Liver (tissue), 8 donors: ENCODE measurements at regions not wholly inside any gene's neighbourhood (a gene's known extent, or its start where the extent isn't known, plus 50 kb on each side); places are given as distances from the start of the nearest gene placed in this dataset.

Experiments
- DNase-seq: peaks from one replicate; pipeline ENCODE4 v3.0.0-alpha.2; 2017; ENCODE audit warnings: low spot score
- H3K27ac ChIP-seq, 2 donors: one replicate each; pipeline ENCODE4 v1.7.0; 2013; ENCODE audit warnings: inconsistent platforms in 2 of 2, low read length in 2 of 2, control low read depth in 1 of 2, low read depth in 1 of 2, mild to moderate bottlenecking in 1 of 2
- H3K27me3 ChIP-seq, 4 donors: one replicate each; pipeline versions ENCODE4 v1.6.1 to v1.7.0; 2013; ENCODE audit warnings: low read length in 3 of 4, inconsistent platforms in 1 of 4, mild to moderate bottlenecking in 1 of 4, moderate library complexity in 1 of 4; ENCODE audit not compliant: control insufficient read depth in 4 of 4, insufficient read depth in 4 of 4
- H3K36me3 ChIP-seq, 4 donors: one replicate each; pipeline versions ENCODE4 v1.6.1 to v1.7.0; 2013; ENCODE audit warnings: low read length in 3 of 4, mild to moderate bottlenecking in 3 of 4, low read depth in 1 of 4, moderate library complexity in 1 of 4; ENCODE audit not compliant: control insufficient read depth in 4 of 4, insufficient read depth in 3 of 4
- H3K4me1 ChIP-seq, 4 donors: one replicate each; pipeline versions ENCODE4 v1.6.1 to v1.7.0; 2013; ENCODE audit warnings: low read length in 3 of 4, mild to moderate bottlenecking in 3 of 4, moderate library complexity in 1 of 4; ENCODE audit not compliant: control insufficient read depth in 4 of 4, insufficient read depth in 4 of 4
- H3K4me3 ChIP-seq, 3 donors: one replicate each; pipeline versions ENCODE4 v1.6.1 to v1.7.0; 2013; ENCODE audit warnings: low read length in 3 of 3, control low read depth in 1 of 3, low read depth in 1 of 3, mild to moderate bottlenecking in 1 of 3
- H3K9ac ChIP-seq, 2 donors: one replicate each; pipeline ENCODE4 v1.7.0; 2013; ENCODE audit warnings: low read length in 2 of 2, mild to moderate bottlenecking in 2 of 2, moderate library complexity in 2 of 2, control low read depth in 1 of 2, low read depth in 1 of 2
- H3K9me3 ChIP-seq, 4 donors: one replicate each; pipeline versions ENCODE4 v1.6.1 to v1.7.0; 2013; ENCODE audit warnings: low read length in 3 of 4; ENCODE audit not compliant: control insufficient read depth in 4 of 4
- CTCF ChIP-seq: fragments of 150-350 bp; IDR thresholded peaks from 2 replicates; pipeline ENCODE4 v1.5.1; 2017; ENCODE audit warnings: improper control_type of control experiment, low read depth, low read length; ENCODE audit not compliant: missing input control
- EGR1 ChIP-seq, 2 donors: IDR thresholded peaks; 2 replicates each; pipeline ENCODE4 v1.6.1; 2016 to 2018; ENCODE audit warnings: antibody characterized with exemption in 2 of 2, low read depth in 2 of 2
- FOXA1 ChIP-seq: IDR thresholded peaks from 2 replicates; pipeline ENCODE4 v1.6.1; 2016; ENCODE audit warnings: antibody characterized with exemption
- FOXA2 ChIP-seq: IDR thresholded peaks from 2 replicates; pipeline ENCODE4 v1.6.1; 2016; ENCODE audit warnings: antibody characterized with exemption
- GABPA ChIP-seq, 2 donors: IDR thresholded peaks in 1 of 2; conservative IDR thresholded peaks in 1 of 2; 2 replicates each; pipeline ENCODE4 v1.6.1; 2016; ENCODE audit warnings: antibody characterized with exemption in 2 of 2, mild to moderate bottlenecking in 1 of 2, moderate library complexity in 1 of 2
- HNF4A ChIP-seq, 2 donors: conservative IDR thresholded peaks; 2 replicates each; pipeline ENCODE4 v1.6.1; 2016; ENCODE audit warnings: antibody characterized with exemption in 2 of 2, mild to moderate bottlenecking in 2 of 2
- HNF4G ChIP-seq: IDR thresholded peaks from 2 replicates; pipeline ENCODE4 v1.6.1; 2016; ENCODE audit warnings: antibody characterized with exemption
- JUND ChIP-seq, 2 donors: IDR thresholded peaks; 2 replicates each; pipeline ENCODE4 v1.6.1; 2016; ENCODE audit warnings: antibody characterized with exemption in 2 of 2
- NR2F2 ChIP-seq: IDR thresholded peaks from 2 replicates; pipeline ENCODE4 v1.6.1; 2016; ENCODE audit warnings: antibody characterized with exemption
- RAD21 ChIP-seq, 2 donors: IDR thresholded peaks; 2 replicates each; pipeline ENCODE4 v1.6.1; 2016; ENCODE audit warnings: antibody characterized with exemption in 2 of 2, mild to moderate bottlenecking in 2 of 2
- RXRA ChIP-seq, 2 donors: IDR thresholded peaks; 2 replicates each; pipeline ENCODE4 v1.6.1; 2017 to 2018; ENCODE audit warnings: antibody characterized with exemption in 2 of 2, mild to moderate bottlenecking in 1 of 2
- SP1 ChIP-seq: IDR thresholded peaks from 2 replicates; pipeline ENCODE4 v1.6.1; 2018; ENCODE audit warnings: antibody characterized with exemption, mild to moderate bottlenecking
- TAF1 ChIP-seq: conservative IDR thresholded peaks from 2 replicates; pipeline ENCODE4 v1.6.1; 2016; ENCODE audit warnings: antibody characterized with exemption, mild to moderate bottlenecking
- YY1 ChIP-seq: IDR thresholded peaks from 2 replicates; pipeline ENCODE4 v1.6.1; 2016; ENCODE audit warnings: antibody characterized with exemption, mild to moderate bottlenecking
- WGBS: extraction: QIAGEN DNeasy Blood & Tissue Kit; methylation state at CpG from one replicate; pipeline ENCODE4 v1.1.7; 2013; 5-methylcytosine and 5-hydroxymethylcytosine counted together
- TF ChIP-seq, protein P1 (sequence below): IDR thresholded peaks from 2 replicates; pipeline ENCODE4 v1.6.1; 2016; ENCODE audit warnings: antibody characterized with exemption
- TF ChIP-seq, protein P2 (sequence below): IDR thresholded peaks from 2 replicates; pipeline ENCODE4 v1.6.1; 2016; ENCODE audit warnings: antibody characterized with exemption
- TF ChIP-seq, protein P3 (sequence below): IDR thresholded peaks from 2 replicates; pipeline ENCODE4 v1.6.1; 2016; ENCODE audit warnings: antibody characterized with exemption
- TF ChIP-seq, protein P4 (sequence below): IDR thresholded peaks from 2 replicates; pipeline ENCODE4 v1.6.1; 2016; ENCODE audit warnings: antibody characterized with exemption, mild to moderate bottlenecking
- donor health status: healthy.
- donor health status: healthy.
- donor health status: healthy.
- donor health status: healthy.
- donor health status: healthy.

DNA sequence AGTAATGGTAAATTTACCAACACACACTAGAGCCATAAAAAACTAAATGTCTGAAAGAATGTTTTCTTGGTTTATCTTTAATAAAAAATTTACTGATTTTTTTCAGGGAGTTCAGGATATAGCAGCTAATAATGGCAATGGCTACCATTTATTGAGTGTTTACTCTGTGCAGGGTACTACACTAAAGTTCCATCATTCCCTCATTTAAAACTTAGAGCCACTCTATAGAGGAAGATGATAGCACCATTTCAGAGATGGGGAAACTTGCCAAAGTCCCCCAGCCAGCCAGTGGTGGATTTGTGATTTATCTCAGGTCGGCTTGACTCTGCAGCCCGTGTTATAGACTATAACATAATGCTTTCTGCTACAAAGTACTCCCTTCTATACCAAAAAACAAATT, 86.6 kb downstream of the LSMEM1 start (continued):
- TF ChIP-seq, protein P1, sequence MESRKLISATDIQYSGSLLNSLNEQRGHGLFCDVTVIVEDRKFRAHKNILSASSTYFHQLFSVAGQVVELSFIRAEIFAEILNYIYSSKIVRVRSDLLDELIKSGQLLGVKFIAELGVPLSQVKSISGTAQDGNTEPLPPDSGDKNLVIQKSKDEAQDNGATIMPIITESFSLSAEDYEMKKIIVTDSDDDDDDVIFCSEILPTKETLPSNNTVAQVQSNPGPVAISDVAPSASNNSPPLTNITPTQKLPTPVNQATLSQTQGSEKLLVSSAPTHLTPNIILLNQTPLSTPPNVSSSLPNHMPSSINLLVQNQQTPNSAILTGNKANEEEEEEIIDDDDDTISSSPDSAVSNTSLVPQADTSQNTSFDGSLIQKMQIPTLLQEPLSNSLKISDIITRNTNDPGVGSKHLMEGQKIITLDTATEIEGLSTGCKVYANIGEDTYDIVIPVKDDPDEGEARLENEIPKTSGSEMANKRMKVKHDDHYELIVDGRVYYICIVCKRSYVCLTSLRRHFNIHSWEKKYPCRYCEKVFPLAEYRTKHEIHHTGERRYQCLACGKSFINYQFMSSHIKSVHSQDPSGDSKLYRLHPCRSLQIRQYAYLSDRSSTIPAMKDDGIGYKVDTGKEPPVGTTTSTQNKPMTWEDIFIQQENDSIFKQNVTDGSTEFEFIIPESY: no peak
- TF ChIP-seq TAF1 (no peak), RXRA (IDR thresholded peaks at IDR 0.05) (no peak)

DNA sequence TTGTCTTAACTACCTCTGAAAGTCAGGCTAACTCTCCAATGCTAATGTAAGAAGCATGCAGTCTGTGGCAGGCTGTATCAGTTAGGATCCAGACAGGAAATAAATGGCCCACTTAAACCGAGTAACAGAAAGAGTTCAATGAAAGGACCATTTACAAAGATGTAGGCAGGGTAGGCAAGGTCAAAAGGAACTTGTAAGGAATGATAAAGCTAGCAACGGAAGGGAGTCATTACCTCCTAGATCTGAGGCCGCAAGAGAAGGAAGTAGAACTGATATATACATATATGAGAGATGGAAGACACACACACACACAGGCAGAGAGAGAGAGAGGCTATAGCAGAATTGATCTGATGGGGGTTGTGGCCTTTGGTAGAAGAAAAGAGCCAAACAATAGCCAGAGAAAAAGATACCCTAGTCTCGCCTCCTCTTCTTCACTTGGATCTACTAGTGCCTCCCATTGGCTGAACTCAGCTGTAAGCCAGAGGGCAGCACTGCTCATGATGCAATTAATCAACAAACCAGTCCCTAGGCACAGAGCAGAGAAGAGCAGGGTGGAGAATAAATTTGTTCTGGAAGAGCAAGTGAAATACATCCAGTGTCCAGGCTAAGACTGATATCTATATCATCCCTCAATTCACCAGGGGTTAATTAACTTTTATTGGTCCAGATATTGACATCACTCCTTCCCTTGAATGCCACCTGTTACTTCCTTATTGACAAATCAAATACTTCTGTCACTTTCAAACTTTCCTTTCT, 91.2 kb downstream of the LSMEM1 start:
- Histone ChIP-seq H3K9ac (no peak overlapping the region), H3K36me3 (no peaks in the 10 kb centered on the region), H3K4me3 (no peak overlapping the region), H3K4me1 (peaks cover 0 to 2% (median 0%) of the 10 kb centered on the region in 4 donors), H3K27ac (no peak overlapping the region), H3K27me3 (no peaks in the 10 kb centered on the region), H3K9me3 (no peaks in the 10 kb centered on the region)
- DNase-seq: no peak
- TF ChIP-seq, protein P2, sequence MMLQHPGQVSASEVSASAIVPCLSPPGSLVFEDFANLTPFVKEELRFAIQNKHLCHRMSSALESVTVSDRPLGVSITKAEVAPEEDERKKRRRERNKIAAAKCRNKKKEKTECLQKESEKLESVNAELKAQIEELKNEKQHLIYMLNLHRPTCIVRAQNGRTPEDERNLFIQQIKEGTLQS: no peak
- no peak for TF ChIP-seq RXRA (IDR thresholded peaks at IDR 0.05)
- TF ChIP-seq, protein P1: no peak
- TF ChIP-seq JUND (IDR thresholded peaks at IDR 0.05): no peak
- TF ChIP-seq FOXA2: no peak
- no peak for TF ChIP-seq EGR1 (IDR thresholded peaks at IDR 0.05; ENCODE audit: low read depth in 2 of 2)
- no peak for TF ChIP-seq SP1
- TF ChIP-seq CTCF: no peak
- TF ChIP-seq, protein P3, sequence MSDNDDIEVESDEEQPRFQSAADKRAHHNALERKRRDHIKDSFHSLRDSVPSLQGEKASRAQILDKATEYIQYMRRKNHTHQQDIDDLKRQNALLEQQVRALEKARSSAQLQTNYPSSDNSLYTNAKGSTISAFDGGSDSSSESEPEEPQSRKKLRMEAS: no peak
- TF ChIP-seq NR2F2: no peak
- no peak for TF ChIP-seq GABPA (IDR thresholded peaks at IDR 0.05 in 1 of 2, conservative IDR thresholded peaks at IDR 0.05 in 1 of 2)
- TF ChIP-seq TAF1: no peak
- no peak for TF ChIP-seq HNF4G
- TF ChIP-seq YY1: no peak
- no peak for TF ChIP-seq FOXA1
- TF ChIP-seq, protein P4, sequence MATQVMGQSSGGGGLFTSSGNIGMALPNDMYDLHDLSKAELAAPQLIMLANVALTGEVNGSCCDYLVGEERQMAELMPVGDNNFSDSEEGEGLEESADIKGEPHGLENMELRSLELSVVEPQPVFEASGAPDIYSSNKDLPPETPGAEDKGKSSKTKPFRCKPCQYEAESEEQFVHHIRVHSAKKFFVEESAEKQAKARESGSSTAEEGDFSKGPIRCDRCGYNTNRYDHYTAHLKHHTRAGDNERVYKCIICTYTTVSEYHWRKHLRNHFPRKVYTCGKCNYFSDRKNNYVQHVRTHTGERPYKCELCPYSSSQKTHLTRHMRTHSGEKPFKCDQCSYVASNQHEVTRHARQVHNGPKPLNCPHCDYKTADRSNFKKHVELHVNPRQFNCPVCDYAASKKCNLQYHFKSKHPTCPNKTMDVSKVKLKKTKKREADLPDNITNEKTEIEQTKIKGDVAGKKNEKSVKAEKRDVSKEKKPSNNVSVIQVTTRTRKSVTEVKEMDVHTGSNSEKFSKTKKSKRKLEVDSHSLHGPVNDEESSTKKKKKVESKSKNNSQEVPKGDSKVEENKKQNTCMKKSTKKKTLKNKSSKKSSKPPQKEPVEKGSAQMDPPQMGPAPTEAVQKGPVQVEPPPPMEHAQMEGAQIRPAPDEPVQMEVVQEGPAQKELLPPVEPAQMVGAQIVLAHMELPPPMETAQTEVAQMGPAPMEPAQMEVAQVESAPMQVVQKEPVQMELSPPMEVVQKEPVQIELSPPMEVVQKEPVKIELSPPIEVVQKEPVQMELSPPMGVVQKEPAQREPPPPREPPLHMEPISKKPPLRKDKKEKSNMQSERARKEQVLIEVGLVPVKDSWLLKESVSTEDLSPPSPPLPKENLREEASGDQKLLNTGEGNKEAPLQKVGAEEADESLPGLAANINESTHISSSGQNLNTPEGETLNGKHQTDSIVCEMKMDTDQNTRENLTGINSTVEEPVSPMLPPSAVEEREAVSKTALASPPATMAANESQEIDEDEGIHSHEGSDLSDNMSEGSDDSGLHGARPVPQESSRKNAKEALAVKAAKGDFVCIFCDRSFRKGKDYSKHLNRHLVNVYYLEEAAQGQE: no peak
- TF ChIP-seq RAD21 (IDR thresholded peaks at IDR 0.05): no peak
- TF ChIP-seq HNF4A (conservative IDR thresholded peaks at IDR 0.05): no peak
- 73% methylated on average over 4 of the region's 4 CpGs for WGBS
